Activated T-helper 2 cell treated with anti-CD3 and anti-CD28 coated beads, Interferon-gamma antibody, Interleukin-2, Interleukin-4, amounts not matched to agents 10 μg/mL and 5 μg/mL and 100 μg/mL, durations not matched to agents 14 hours and 24 hours and 36 hours (primary cell): ENCODE measurements at regions not wholly inside any gene's neighbourhood (a gene's known extent, or its start where the extent isn't known, plus 50 kb on each side); places are given as distances from the start of the nearest gene placed in this dataset.
"Not testable (repeated sequence)": the region's sequence is repeated elsewhere in the genome, so short reads cannot be mapped to it uniquely, and the experiment has no call there.

ENCODE experiments used
- DNase-seq: peaks from one replicate; pipeline ENCODE4 v3.0.0; 2021; ENCODE audit warnings: low spot score
- H3K27ac Mint-ChIP-seq: one replicate; pipeline ENCODE4 v1.8.0; 2021; ENCODE audit warnings: mixed read lengths
- H3K27me3 Mint-ChIP-seq: one replicate; pipeline ENCODE4 v1.8.0; 2021; ENCODE audit warnings: low read depth, mixed read lengths
- H3K36me3 Mint-ChIP-seq: one replicate; pipeline ENCODE4 v1.8.0; 2021; ENCODE audit warnings: low read depth, mixed read lengths
- H3K4me1 Mint-ChIP-seq: one replicate; pipeline ENCODE4 v1.8.0; 2021; ENCODE audit warnings: low read depth, mixed read lengths
- H3K4me3 Mint-ChIP-seq: one replicate; pipeline ENCODE4 v1.8.0; 2021; ENCODE audit warnings: low read depth, mild to moderate bottlenecking, moderate library complexity, mixed read lengths
- H3K9me3 Mint-ChIP-seq: one replicate; pipeline ENCODE4 v1.8.0; 2021; ENCODE audit warnings: mixed read lengths
- intact Hi-C: fragments of 100-400 bp; cut with micrococcal nuclease; formaldehyde crosslinking; loops from one replicate; pipeline ENCODE4 v1.15.1; 2023

- no peak for DNase-seq
- peaks cover 1% of the 10 kb centered on the region for H3K4me1 Mint-ChIP-seq
- H3K27ac Mint-ChIP-seq: no peak overlapping the region
- intact Hi-C loops: no loop called here
- no peak overlapping the region for H3K4me3 Mint-ChIP-seq
- no peaks in the 10 kb centered on the region for H3K36me3 Mint-ChIP-seq
- H3K27me3 Mint-ChIP-seq: no peaks in the 10 kb centered on the region
- no peaks in the 10 kb centered on the region for H3K9me3 Mint-ChIP-seq
Measured at GRCh38 chr6:142627474-142627873, 317.5 kb downstream of the HIVEP2 start.

GRCh38 chr6:142631517-142632385, 313.2 kb downstream of the HIVEP2 start:
- peaks cover 8% of the 10 kb centered on the region for H3K4me1 Mint-ChIP-seq
- no peaks in the 10 kb centered on the region for H3K9me3 Mint-ChIP-seq
- no peaks in the 10 kb centered on the region for H3K27me3 Mint-ChIP-seq
- no peak overlapping the region for H3K27ac Mint-ChIP-seq
- H3K4me3 Mint-ChIP-seq: no peak overlapping the region
- DNase-seq: no peak
- H3K36me3 Mint-ChIP-seq: no peaks in the 10 kb centered on the region
- intact Hi-C loops: no loop called here

DNA sequence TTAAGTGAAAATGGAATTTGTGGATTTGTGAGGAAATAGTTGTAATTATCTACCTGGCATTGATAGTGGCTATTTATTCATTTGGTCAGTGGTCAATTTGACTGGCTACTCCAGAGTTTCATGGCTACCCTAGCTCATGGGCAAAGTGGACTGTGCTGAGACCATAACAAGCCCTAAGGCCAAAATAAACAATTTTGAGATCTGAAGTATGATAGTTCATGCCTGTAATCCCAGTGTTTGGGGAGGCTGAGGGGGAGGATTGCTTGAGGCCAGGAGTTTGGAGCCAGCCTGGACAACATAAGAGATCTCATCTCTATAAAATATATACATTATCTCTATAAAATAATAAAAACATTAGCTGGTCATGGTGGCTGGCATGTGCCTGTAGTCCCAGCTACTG, 311.7 kb downstream of the HIVEP2 start:
- Mint-ChIP-seq H3K9me3 (no peaks in the 10 kb centered on the region), H3K36me3 (no peaks in the 10 kb centered on the region), H3K27me3 (no peaks in the 10 kb centered on the region), H3K4me3 (no peak overlapping the region), H3K27ac (no peak overlapping the region), H3K4me1 (peaks cover 8% of the 10 kb centered on the region)
- no peak for DNase-seq
- intact Hi-C loops: no loop called here

DNA sequence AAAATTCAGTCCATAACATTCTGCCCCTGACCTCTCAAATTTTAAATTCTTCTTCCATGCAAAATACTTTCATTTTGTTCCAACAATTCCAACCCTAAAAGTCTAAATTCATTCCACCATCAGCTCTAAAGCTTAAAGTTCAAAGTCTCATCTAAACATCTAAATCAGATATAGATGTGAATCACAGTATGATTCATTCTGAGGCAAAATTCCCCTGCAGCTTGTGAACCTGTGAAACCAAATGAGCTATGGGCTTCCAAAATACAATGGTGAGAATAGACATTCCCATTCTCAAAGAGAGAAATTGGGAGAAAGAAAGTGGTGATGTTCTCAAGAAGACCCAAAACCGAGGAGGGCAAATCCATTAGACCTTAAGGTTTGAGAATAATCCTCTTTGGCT, 309.8 kb downstream of the HIVEP2 start:
- Mint-ChIP-seq H3K9me3 (no peaks in the 10 kb centered on the region), H3K27ac (no peak overlapping the region)
- intact Hi-C loops: no loop called here

GRCh38 chr6:142637624-142638351, 307.2 kb downstream of the HIVEP2 start:
- peaks cover 6% of the 10 kb centered on the region for H3K4me1 Mint-ChIP-seq
- H3K36me3 Mint-ChIP-seq: no peaks in the 10 kb centered on the region
- H3K9me3 Mint-ChIP-seq: no peaks in the 10 kb centered on the region
- intact Hi-C loops: no loop called here
- no peak overlapping the region for H3K4me3 Mint-ChIP-seq
- no peak for DNase-seq
- H3K27ac Mint-ChIP-seq: no peak overlapping the region
- peaks cover 4% of the 10 kb centered on the region for H3K27me3 Mint-ChIP-seq

More for the DNA sequence above, 309.8 kb downstream of the HIVEP2 start:
- H3K36me3 Mint-ChIP-seq: no peaks in the 10 kb centered on the region
- DNase-seq: no peak
- peaks cover 4% of the 10 kb centered on the region for H3K27me3 Mint-ChIP-seq
- no peak overlapping the region for H3K4me3 Mint-ChIP-seq
- peaks cover 8% of the 10 kb centered on the region for H3K4me1 Mint-ChIP-seq

DNA sequence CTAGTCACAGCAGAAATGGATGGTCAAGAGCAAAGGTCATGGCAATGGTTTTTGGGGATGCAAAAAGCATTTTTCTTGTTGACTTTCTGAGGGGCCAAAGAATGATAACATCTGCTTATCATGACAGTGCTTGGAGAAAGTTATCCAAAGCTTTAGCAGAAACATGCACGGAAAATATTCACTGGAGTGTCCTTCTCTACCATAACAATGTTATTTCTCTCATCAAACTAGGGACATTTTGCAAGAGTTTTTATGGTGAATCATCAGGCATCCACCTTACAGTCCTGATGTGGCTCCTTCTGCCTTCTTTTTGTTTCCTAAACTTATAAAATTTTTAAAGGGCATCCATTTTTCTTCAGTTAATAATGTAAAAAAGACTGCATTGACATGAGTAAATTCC, 302.3 kb downstream of the HIVEP2 start:
- no peak overlapping the region for H3K4me3 Mint-ChIP-seq
- peaks cover 4% of the 10 kb centered on the region for H3K27me3 Mint-ChIP-seq
- H3K9me3 Mint-ChIP-seq: no peaks in the 10 kb centered on the region
- H3K36me3 Mint-ChIP-seq: no peaks in the 10 kb centered on the region
- DNase-seq: no peak
- intact Hi-C loops: no loop called here
- no peaks in the 10 kb centered on the region for H3K4me1 Mint-ChIP-seq
- no peak overlapping the region for H3K27ac Mint-ChIP-seq

DNA sequence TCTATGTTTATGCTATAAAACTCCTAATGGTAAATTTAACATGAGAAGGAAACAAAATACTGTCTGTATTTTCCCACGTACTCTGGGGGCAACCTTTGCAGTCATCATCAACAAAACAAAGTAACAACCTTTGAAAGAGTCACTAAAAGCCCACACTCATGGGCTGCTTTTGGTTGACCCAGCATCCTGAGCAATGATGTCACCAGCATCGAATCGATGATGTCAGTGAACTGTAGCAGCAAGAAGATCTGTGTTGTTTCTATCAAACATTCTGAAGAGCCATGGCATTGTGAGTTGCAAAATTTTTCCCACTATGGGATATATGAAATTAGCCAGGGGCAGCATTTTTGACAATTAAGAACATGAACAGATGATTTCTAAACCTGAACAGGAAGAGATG, 300.1 kb downstream of the HIVEP2 start:
- intact Hi-C loops: no loop called here
- H3K4me1 Mint-ChIP-seq: no peaks in the 10 kb centered on the region
- no peaks in the 10 kb centered on the region for H3K27me3 Mint-ChIP-seq
- H3K9me3 Mint-ChIP-seq: no peaks in the 10 kb centered on the region
- no peak for DNase-seq
- H3K27ac Mint-ChIP-seq: no peak overlapping the region
- no peaks in the 10 kb centered on the region for H3K36me3 Mint-ChIP-seq
- H3K4me3 Mint-ChIP-seq: no peak overlapping the region

DNA sequence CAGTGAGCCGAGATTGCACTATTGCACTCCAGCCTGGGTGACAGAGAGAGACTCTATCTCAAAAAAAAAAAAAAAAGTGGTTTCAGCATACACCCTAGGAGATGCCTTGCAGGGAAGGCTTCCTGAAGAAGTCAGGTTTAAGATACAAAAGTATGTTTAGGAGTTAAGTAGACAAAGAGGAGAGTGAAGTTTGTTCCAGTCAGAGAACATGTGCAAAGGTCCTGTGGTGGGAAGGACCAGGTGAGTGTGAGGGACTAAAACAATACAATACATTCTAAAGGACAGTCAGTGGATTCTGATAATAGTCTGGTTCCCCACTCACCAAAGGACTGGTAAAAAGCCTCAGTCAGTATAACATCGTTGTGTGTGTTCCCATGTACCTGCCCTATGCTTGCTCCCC, 299.3 kb downstream of the HIVEP2 start:
- no peak overlapping the region for H3K27ac Mint-ChIP-seq
- H3K9me3 Mint-ChIP-seq: no peaks in the 10 kb centered on the region
- no peaks in the 10 kb centered on the region for H3K27me3 Mint-ChIP-seq
- H3K4me1 Mint-ChIP-seq: no peaks in the 10 kb centered on the region
- no peak overlapping the region for H3K4me3 Mint-ChIP-seq
- intact Hi-C loops: no loop called here
- no peaks in the 10 kb centered on the region for H3K36me3 Mint-ChIP-seq
- no peak for DNase-seq

DNA sequence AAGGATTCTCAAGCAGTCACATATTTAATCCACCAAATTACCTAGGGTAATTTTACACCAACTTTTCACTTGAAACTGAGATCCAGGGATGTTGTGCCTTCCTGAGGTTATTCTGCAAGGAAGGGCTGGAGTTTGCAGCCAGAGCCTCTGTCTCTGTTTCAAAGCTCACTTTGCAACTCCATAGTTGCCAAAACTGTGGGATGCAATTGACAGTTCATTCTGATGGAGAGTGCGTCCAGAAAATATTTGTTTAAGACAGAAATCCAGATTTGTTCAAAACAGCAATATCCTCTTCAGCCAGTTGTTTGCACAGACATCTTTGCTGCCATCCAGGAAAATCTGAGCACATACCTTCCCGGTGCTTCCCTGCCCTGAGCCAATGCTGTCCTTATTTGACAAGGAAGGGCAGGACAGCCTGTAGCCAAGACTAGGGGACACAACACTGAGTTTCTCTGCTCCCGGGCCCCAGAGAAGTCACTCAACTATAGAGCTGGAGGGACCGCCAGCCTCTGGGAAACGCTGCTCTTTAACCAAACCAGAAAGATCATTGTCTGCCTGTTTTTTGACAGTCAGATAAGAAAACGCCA, 297.4 kb downstream of the HIVEP2 start:
- intact Hi-C loops: no loop called here
- no peaks in the 10 kb centered on the region for H3K9me3 Mint-ChIP-seq
- H3K27me3 Mint-ChIP-seq: no peaks in the 10 kb centered on the region
- no peaks in the 10 kb centered on the region for H3K4me1 Mint-ChIP-seq
- no peaks in the 10 kb centered on the region for H3K36me3 Mint-ChIP-seq
- no peak overlapping the region for H3K27ac Mint-ChIP-seq
- no peak overlapping the region for H3K4me3 Mint-ChIP-seq
- DNase-seq: no peak

DNA sequence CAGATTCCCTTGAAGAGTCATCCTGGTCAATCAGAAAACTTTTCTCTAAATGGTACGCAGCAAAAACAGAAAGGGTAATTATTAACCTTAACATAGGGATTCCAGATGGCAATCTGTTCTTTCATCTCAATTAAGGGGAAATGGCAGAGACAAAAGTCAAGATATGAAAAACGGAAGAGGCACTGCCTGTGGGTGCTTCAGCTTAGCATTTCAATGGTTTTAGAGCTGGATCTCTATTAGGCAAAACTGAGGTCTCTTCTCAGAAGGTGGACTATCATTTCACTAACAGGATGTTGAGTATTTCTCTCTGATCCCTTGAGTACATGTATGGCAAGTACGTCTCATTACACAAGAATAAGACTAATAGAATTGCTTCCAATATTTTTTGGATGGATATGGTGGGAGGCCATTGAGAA, 296.9 kb downstream of the HIVEP2 start:
- no peak for DNase-seq
- Mint-ChIP-seq H3K4me3 (no peak overlapping the region), H3K27me3 (no peaks in the 10 kb centered on the region), H3K4me1 (no peaks in the 10 kb centered on the region), H3K9me3 (no peaks in the 10 kb centered on the region), H3K27ac (no peak overlapping the region), H3K36me3 (no peaks in the 10 kb centered on the region)
- intact Hi-C loops: no loop called here

GRCh38 chr6:142648526-142648925, 296.4 kb downstream of the HIVEP2 start:
- no peak for DNase-seq
- Mint-ChIP-seq H3K36me3 (no peaks in the 10 kb centered on the region), H3K9me3 (no peaks in the 10 kb centered on the region), H3K4me1 (no peaks in the 10 kb centered on the region), H3K4me3 (no peak overlapping the region), H3K27me3 (no peaks in the 10 kb centered on the region), H3K27ac (no peak overlapping the region)
- intact Hi-C loops: no loop called here

DNA sequence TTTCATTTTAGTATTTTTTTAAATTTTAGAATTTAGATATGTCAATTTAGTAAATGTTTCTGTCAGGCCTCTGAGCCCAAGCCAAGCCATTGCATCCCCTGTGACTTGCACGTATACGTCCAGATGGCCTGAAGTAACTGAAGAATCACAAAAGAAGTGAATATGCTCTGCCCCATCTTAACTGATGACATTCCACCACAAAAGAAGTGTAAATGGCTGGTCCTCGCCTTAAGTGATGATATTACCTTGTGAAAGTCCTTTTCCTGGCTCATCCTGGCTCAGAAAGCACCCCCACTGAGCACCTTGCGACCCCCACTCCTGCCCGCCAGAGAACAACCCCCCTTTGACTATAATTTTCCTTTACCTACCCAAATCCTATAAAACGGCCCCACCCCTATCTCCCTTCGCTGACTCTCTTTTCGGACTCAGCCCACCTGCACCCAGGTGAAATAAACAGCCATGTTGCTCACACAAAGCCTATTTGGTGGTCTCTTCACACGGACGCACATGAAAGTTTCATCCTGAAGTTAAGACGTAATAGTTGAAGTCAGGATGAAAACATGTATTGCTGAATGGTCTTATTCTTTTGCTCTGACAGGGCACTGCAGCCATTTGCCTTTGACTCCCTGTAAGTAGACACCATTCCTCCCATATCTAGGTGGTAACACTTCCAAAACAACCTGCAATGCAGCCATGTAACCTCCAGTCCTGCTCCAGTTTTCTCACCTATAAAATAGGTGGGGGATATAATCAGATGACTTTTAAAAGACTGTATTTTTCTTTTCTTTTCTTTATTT, 295.3 kb downstream of the HIVEP2 start:
- H3K27ac Mint-ChIP-seq, H3K9me3 Mint-ChIP-seq, H3K36me3 Mint-ChIP-seq, intact Hi-C loops, DNase-seq, H3K4me3 Mint-ChIP-seq, H3K27me3 Mint-ChIP-seq, H3K4me1 Mint-ChIP-seq: not testable (repeated sequence)
